ENCODE measurements at regions not wholly inside any gene's neighbourhood (a gene's known extent, or its start where the extent isn't known, plus 50 kb on each side); places are given as distances from the start of the nearest gene placed in this dataset.

DNA sequence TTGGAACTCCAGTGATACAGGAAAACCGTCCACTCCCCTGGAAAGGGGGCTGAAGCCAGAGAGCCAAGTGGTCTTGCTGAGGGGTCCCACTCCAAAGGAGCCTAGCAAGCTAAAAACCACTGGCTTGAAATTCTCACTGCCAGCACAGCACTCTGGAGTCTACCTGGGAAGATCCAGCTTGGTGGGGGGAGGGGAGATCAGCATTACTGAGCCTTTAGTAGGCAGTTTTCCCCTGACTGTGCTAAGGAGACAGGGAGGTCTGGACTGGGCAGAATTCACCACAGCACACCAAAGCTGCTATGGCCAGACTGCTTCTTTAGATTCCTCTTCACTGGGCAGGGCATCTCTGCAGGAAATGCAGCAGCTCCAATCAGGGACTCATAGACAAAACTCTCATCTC is 510.7 kb upstream of the LRRTM1 start:
- TF ChIP-seq FOXM1 (IDR thresholded peaks at IDR 0.05; ENCODE audit: borderline replicate concordance, low read depth) (no peak), CEBPB (IDR thresholded peaks at IDR 0.05) (no peak), YY1 (IDR thresholded peaks at IDR 0.05; ENCODE audit: low read depth) (no peak), EP300 (IDR thresholded peaks at IDR 0.05; ENCODE audit: borderline replicate concordance) (no peak), RAD21 (IDR thresholded peaks at IDR 0.05; ENCODE audit: low read depth) (no peak), ZBTB7A (IDR thresholded peaks at IDR 0.05; ENCODE audit: low read depth) (no peak), CREB1 (IDR thresholded peaks at IDR 0.05; ENCODE audit: low read depth) (no peak), TAF1 (IDR thresholded peaks at IDR 0.05; ENCODE audit: low read depth) (no peak), TCF12 (IDR thresholded peaks at IDR 0.05; ENCODE audit: low read depth) (no peak), NFIC (IDR thresholded peaks at IDR 0.05) (no peak), MAX (IDR thresholded peaks at IDR 0.05) (no peak), TEAD4 (IDR thresholded peaks at IDR 0.05) (no peak), EGR1 (IDR thresholded peaks at IDR 0.05) (no peak)
- TF ChIP-seq, protein P1, sequence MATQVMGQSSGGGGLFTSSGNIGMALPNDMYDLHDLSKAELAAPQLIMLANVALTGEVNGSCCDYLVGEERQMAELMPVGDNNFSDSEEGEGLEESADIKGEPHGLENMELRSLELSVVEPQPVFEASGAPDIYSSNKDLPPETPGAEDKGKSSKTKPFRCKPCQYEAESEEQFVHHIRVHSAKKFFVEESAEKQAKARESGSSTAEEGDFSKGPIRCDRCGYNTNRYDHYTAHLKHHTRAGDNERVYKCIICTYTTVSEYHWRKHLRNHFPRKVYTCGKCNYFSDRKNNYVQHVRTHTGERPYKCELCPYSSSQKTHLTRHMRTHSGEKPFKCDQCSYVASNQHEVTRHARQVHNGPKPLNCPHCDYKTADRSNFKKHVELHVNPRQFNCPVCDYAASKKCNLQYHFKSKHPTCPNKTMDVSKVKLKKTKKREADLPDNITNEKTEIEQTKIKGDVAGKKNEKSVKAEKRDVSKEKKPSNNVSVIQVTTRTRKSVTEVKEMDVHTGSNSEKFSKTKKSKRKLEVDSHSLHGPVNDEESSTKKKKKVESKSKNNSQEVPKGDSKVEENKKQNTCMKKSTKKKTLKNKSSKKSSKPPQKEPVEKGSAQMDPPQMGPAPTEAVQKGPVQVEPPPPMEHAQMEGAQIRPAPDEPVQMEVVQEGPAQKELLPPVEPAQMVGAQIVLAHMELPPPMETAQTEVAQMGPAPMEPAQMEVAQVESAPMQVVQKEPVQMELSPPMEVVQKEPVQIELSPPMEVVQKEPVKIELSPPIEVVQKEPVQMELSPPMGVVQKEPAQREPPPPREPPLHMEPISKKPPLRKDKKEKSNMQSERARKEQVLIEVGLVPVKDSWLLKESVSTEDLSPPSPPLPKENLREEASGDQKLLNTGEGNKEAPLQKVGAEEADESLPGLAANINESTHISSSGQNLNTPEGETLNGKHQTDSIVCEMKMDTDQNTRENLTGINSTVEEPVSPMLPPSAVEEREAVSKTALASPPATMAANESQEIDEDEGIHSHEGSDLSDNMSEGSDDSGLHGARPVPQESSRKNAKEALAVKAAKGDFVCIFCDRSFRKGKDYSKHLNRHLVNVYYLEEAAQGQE (IDR thresholded peaks at IDR 0.05; ENCODE audit: low read depth): no peak
- TF ChIP-seq, protein P2, sequence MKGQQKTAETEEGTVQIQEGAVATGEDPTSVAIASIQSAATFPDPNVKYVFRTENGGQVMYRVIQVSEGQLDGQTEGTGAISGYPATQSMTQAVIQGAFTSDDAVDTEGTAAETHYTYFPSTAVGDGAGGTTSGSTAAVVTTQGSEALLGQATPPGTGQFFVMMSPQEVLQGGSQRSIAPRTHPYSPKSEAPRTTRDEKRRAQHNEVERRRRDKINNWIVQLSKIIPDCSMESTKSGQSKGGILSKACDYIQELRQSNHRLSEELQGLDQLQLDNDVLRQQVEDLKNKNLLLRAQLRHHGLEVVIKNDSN (IDR thresholded peaks at IDR 0.05): no peak

- no peak for TF ChIP-seq FOXM1 (IDR thresholded peaks at IDR 0.05; ENCODE audit: borderline replicate concordance, low read depth)
- no peak for TF ChIP-seq TCF12 (IDR thresholded peaks at IDR 0.05; ENCODE audit: low read depth)
- TF ChIP-seq RAD21 (IDR thresholded peaks at IDR 0.05; ENCODE audit: low read depth): no peak
- no peak for TF ChIP-seq CREB1 (IDR thresholded peaks at IDR 0.05; ENCODE audit: low read depth)
- TF ChIP-seq NFIC (IDR thresholded peaks at IDR 0.05): no peak
- TF ChIP-seq ZBTB7A (IDR thresholded peaks at IDR 0.05; ENCODE audit: low read depth): no peak
- no peak for TF ChIP-seq YY1 (IDR thresholded peaks at IDR 0.05; ENCODE audit: low read depth)
- TF ChIP-seq EP300 (IDR thresholded peaks at IDR 0.05; ENCODE audit: borderline replicate concordance): no peak
- no peak for TF ChIP-seq EGR1 (IDR thresholded peaks at IDR 0.05)
- TF ChIP-seq MAX (IDR thresholded peaks at IDR 0.05): no peak
- no peak for TF ChIP-seq CEBPB (IDR thresholded peaks at IDR 0.05)
- TF ChIP-seq, protein P1 (IDR thresholded peaks at IDR 0.05; ENCODE audit: low read depth): no peak
- no peak for TF ChIP-seq TEAD4 (IDR thresholded peaks at IDR 0.05)
Measured at GRCh38 chr2:80786584-80786983, 482.0 kb upstream of the LRRTM1 start.

GRCh38 chr2:80778704-80779103 is 474.2 kb upstream of the LRRTM1 start:
- TF ChIP-seq TAF1 (IDR thresholded peaks at IDR 0.05; ENCODE audit: low read depth): no peak
- TF ChIP-seq, protein P2 (IDR thresholded peaks at IDR 0.05): no peak
- TF ChIP-seq, protein P1 (IDR thresholded peaks at IDR 0.05; ENCODE audit: low read depth): no peak
- TF ChIP-seq NFIC (IDR thresholded peaks at IDR 0.05): no peak
- TF ChIP-seq MAX (IDR thresholded peaks at IDR 0.05): no peak
- no peak for TF ChIP-seq RAD21 (IDR thresholded peaks at IDR 0.05; ENCODE audit: low read depth)
- no peak for TF ChIP-seq CREB1 (IDR thresholded peaks at IDR 0.05; ENCODE audit: low read depth)
- no peak for TF ChIP-seq TEAD4 (IDR thresholded peaks at IDR 0.05)
- no peak for TF ChIP-seq EGR1 (IDR thresholded peaks at IDR 0.05)
- TF ChIP-seq ZBTB7A (IDR thresholded peaks at IDR 0.05; ENCODE audit: low read depth): no peak
- no peak for TF ChIP-seq EP300 (IDR thresholded peaks at IDR 0.05; ENCODE audit: borderline replicate concordance)
- TF ChIP-seq TCF12 (IDR thresholded peaks at IDR 0.05; ENCODE audit: low read depth): no peak
- no peak for TF ChIP-seq FOXM1 (IDR thresholded peaks at IDR 0.05; ENCODE audit: borderline replicate concordance, low read depth)
- no peak for TF ChIP-seq CEBPB (IDR thresholded peaks at IDR 0.05)
- no peak for TF ChIP-seq YY1 (IDR thresholded peaks at IDR 0.05; ENCODE audit: low read depth)

- TF ChIP-seq RAD21 (IDR thresholded peaks at IDR 0.05; ENCODE audit: low read depth): no peak
- TF ChIP-seq CEBPB (IDR thresholded peaks at IDR 0.05): no peak
- TF ChIP-seq NFIC (IDR thresholded peaks at IDR 0.05): no peak
- TF ChIP-seq, protein P2 (IDR thresholded peaks at IDR 0.05): no peak
- no peak for TF ChIP-seq FOXM1 (IDR thresholded peaks at IDR 0.05; ENCODE audit: borderline replicate concordance, low read depth)
- TF ChIP-seq, protein P1 (IDR thresholded peaks at IDR 0.05; ENCODE audit: low read depth): no peak
- no peak for TF ChIP-seq EGR1 (IDR thresholded peaks at IDR 0.05)
- TF ChIP-seq MAX (IDR thresholded peaks at IDR 0.05): no peak
- no peak for TF ChIP-seq CREB1 (IDR thresholded peaks at IDR 0.05; ENCODE audit: low read depth)
- no peak for TF ChIP-seq TAF1 (IDR thresholded peaks at IDR 0.05; ENCODE audit: low read depth)
- no peak for TF ChIP-seq YY1 (IDR thresholded peaks at IDR 0.05; ENCODE audit: low read depth)
- no peak for TF ChIP-seq TCF12 (IDR thresholded peaks at IDR 0.05; ENCODE audit: low read depth)
- no peak for TF ChIP-seq TEAD4 (IDR thresholded peaks at IDR 0.05)
- TF ChIP-seq ZBTB7A (IDR thresholded peaks at IDR 0.05; ENCODE audit: low read depth): no peak
- no peak for TF ChIP-seq EP300 (IDR thresholded peaks at IDR 0.05; ENCODE audit: borderline replicate concordance)
Measured at GRCh38 chr2:80748592-80748991, 444.0 kb upstream of the LRRTM1 start.
